B cell (primary cell): ENCODE measurements at regions not wholly inside any gene's neighbourhood (a gene's known extent, or its start where the extent isn't known, plus 50 kb on each side); places are given as distances from the start of the nearest gene placed in this dataset.

Experiments
- ATAC-seq: fragments of 200-7000 bp; cut with Tn5 transposase; one replicate; pipeline ENCODE4 v1.10.0; 2021; ENCODE audit warnings: low read depth, mild to moderate bottlenecking, moderate number of reproducible peaks, moderate library complexity
- CTCF ChIA-PET: fragments of 350-600 bp; sonication (Branson Sonifier 250); formaldehyde crosslinking; loops from one replicate; lab custom pipeline; 2021; ENCODE audit warnings: antibody characterized with exemption, inconsistent platforms; lab: Charles Lee
- POLR2A ChIA-PET: fragments of 350-600 bp; sonication (Branson Sonifier 250); formaldehyde crosslinking; loops from one replicate; lab custom pipeline; 2021; ENCODE audit warnings: antibody characterized with exemption; lab: Charles Lee
- DNase-seq: peaks from one replicate; pipeline ENCODE4 v3.0.0; 2013
- H2AFZ ChIP-seq: 2 replicates; pipeline ENCODE4 v1.6.1; 2012; ENCODE audit warnings: mild to moderate bottlenecking, low read depth, low read length; ENCODE audit not compliant: insufficient read depth, poor library complexity, severe bottlenecking
- H3K27ac ChIP-seq, 2 donors: 1 replicate in 1 of 2; 2 replicates in 1 of 2; pipeline ENCODE4 v1.5.1; 2012 to 2013; ENCODE audit warnings: low read length in 2 of 2, mild to moderate bottlenecking in 2 of 2, moderate library complexity in 1 of 2
- H3K27me3 ChIP-seq, 4 experiments: fragments of 200-600 bp in 1 of 4; sonication (generic) in 1 of 4; replicated peaks in 1 of 4; 1 replicate in 2 of 4; 2 replicates in 2 of 4; pipeline versions ENCODE4 v1.6.1 to v1.7.0; 2013 to 2016; ENCODE audit warnings: low read length in 3 of 4, mild to moderate bottlenecking in 2 of 4, mixed read lengths in 1 of 4, moderate library complexity in 1 of 4; ENCODE audit not compliant: insufficient read depth in 4 of 4, control insufficient read depth in 3 of 4; ENCODE audit errors: control extremely low read depth in 1 of 4
- H3K36me3 ChIP-seq, 2 experiments: replicated peaks in 1 of 2; 1 replicate in 1 of 2; 2 replicates in 1 of 2; pipeline versions ENCODE4 v1.6.1 to v1.7.1; 2013; ENCODE audit warnings: low read length in 1 of 2; ENCODE audit not compliant: insufficient read depth in 2 of 2, control insufficient read depth in 1 of 2; ENCODE audit errors: control extremely low read depth in 1 of 2, extremely low read depth in 1 of 2
- H3K4me1 ChIP-seq, 2 donors: fragments of 200-600 bp in 1 of 2; sonication (generic) in 1 of 2; 1 replicate in 1 of 2; 2 replicates in 1 of 2; pipeline versions ENCODE4 v1.5.1 to v1.6.1; 2013 to 2017; ENCODE audit warnings: low read length in 2 of 2; ENCODE audit not compliant: control insufficient read depth in 2 of 2, insufficient read depth in 2 of 2
- H3K4me2 ChIP-seq: replicated peaks from 2 replicates; pipeline ENCODE3; 2012; ENCODE audit warnings: mild to moderate bottlenecking, low read depth, low read length; ENCODE audit not compliant: poor library complexity, severe bottlenecking
- H3K4me3 ChIP-seq, 5 experiments: fragments of 200-600 bp in 1 of 5; sonication (generic) in 1 of 5; 1 replicate in 3 of 5; 2 replicates in 2 of 5; pipeline versions ENCODE4 v1.5.1 to v1.7.0; 2011 to 2016; ENCODE audit warnings: low read length in 4 of 5, mild to moderate bottlenecking in 4 of 5, low read depth in 2 of 5, control low read depth in 1 of 5, moderate library complexity in 1 of 5; ENCODE audit not compliant: insufficient read depth in 1 of 5; ENCODE audit errors: control extremely low read depth in 1 of 5, extremely low read depth in 1 of 5
- H3K79me2 ChIP-seq: fragments of 200-600 bp; sonication (generic); one replicate; pipeline ENCODE4 v1.6.0; 2016; ENCODE audit warnings: low read length; ENCODE audit not compliant: control insufficient read depth, insufficient read depth
- H3K9ac ChIP-seq: fragments of 200-600 bp; sonication (generic); 2 replicates; pipeline ENCODE4 v1.6.1; 2017; ENCODE audit warnings: mild to moderate bottlenecking, low read length, moderate library complexity
- H3K9me3 ChIP-seq, 3 donors: one replicate each; pipeline versions ENCODE4 v1.6.1 to v1.7.1; 2013; ENCODE audit warnings: low read length in 2 of 3; ENCODE audit not compliant: control insufficient read depth in 2 of 3, insufficient read depth in 1 of 3; ENCODE audit errors: control extremely low read depth in 1 of 3
- H4K20me1 ChIP-seq: 2 replicates; pipeline ENCODE4 v1.6.0; 2012; ENCODE audit warnings: mild to moderate bottlenecking, low read length; ENCODE audit not compliant: insufficient read depth, control insufficient read depth, poor library complexity, severe bottlenecking
- H3K27ac Mint-ChIP-seq: one replicate; pipeline ENCODE4 v1.8.0; 2021; ENCODE audit warnings: mixed read lengths
- H3K27me3 Mint-ChIP-seq: one replicate; pipeline ENCODE4 v1.8.0; 2021; ENCODE audit warnings: mixed read lengths
- H3K4me1 Mint-ChIP-seq: one replicate; pipeline ENCODE4 v1.8.0; 2021; ENCODE audit warnings: mixed read lengths
- H3K4me3 Mint-ChIP-seq: one replicate; pipeline ENCODE4 v1.8.0; 2021; ENCODE audit warnings: mixed read lengths
- H3K9me3 Mint-ChIP-seq: one replicate; pipeline ENCODE4 v1.8.0; 2022; ENCODE audit warnings: mixed read lengths; ENCODE audit not compliant: insufficient read depth
- CTCF ChIP-seq: fragments of 200-600 bp; IDR thresholded peaks from one replicate; pipeline ENCODE4 v1.8.0; 2022; ENCODE audit warnings: antibody characterized with exemption, mild to moderate bottlenecking
- EZH2 ChIP-seq: IDR thresholded peaks from 2 replicates; pipeline ENCODE4 v1.6.1; 2012; ENCODE audit warnings: borderline replicate concordance, low read depth, mild to moderate bottlenecking, moderate library complexity, low read length; ENCODE audit not compliant: insufficient read depth, poor library complexity, severe bottlenecking
- WGBS: methylation state at CpG from one replicate; pipeline ENCODE4 v1.1.5; 2013; ENCODE audit warnings: missing lambda C conversion rate; ENCODE audit not compliant: insufficient coverage; 5-methylcytosine and 5-hydroxymethylcytosine counted together
- intact Hi-C: fragments of 100-400 bp; cut with micrococcal nuclease; formaldehyde crosslinking; loops from one replicate; pipeline ENCODE4 v1.10.0; 2022

- H2AFZ ChIP-seq = no peak overlapping the region
- Mint-ChIP-seq H3K27me3 (no peaks in the 10 kb centered on the region), H3K4me3 (no peak overlapping the region), H3K4me1 (peaks cover 35% of the 10 kb centered on the region), H3K27ac (no peak overlapping the region), H3K9me3 (no peaks in the 10 kb centered on the region)
- H3K4me3 ChIP-seq = no peak overlapping the region
- ATAC-seq (no peak), DNase-seq (no peak)
- no peaks in the 10 kb centered on the region for H3K27me3 ChIP-seq
- H3K36me3 ChIP-seq = no peaks in the 10 kb centered on the region
- TF ChIP-seq CTCF = no peak
- TF ChIP-seq EZH2 = no peak
- whole genome bisulfite sequencing = 70% methylated on average over 1 of the region's 5 CpGs
- no peaks in the 10 kb centered on the region for H4K20me1 ChIP-seq
- peaks cover 6% of the 10 kb centered on the region for H3K79me2 ChIP-seq
- no peak overlapping the region for H3K9ac ChIP-seq
- CTCF ChIA-PET = interaction anchor here (1.0 to 1.5 kb wide), 3 partner anchors 10 to 215 kb away, joined by 3 to 4 read pairs (median 3); no protein-coding TSS in a partner anchor
- intact Hi-C loops = no loop called here
- POLR2A ChIA-PET = no interaction called here
- no peak overlapping the region for H3K4me2 ChIP-seq
- no peaks in the 10 kb centered on the region for H3K9me3 ChIP-seq
- H3K4me1 ChIP-seq = peaks cover 7 to 12% of the 10 kb centered on the region in 2 donors
- H3K27ac ChIP-seq = no peak overlapping the region
These were observed 50.8 kb upstream of the CXCR4 start for GRCh38 chr2:136168720-136169119.

GRCh38 chr2:136167721-136168475, 49.9 kb upstream of the CXCR4 start:
- no peak for ATAC-seq
- POLR2A ChIA-PET = interaction anchor here (0.6 kb wide), 1 partner anchor 27 kb away, joined by 4 read pairs; no protein-coding TSS in a partner anchor

More at GRCh38 chr2:136167721-136168475, 49.9 kb upstream of the CXCR4 start:
- 83% methylated on average over 8 of the region's 8 CpGs for WGBS
- CTCF ChIA-PET = interaction anchor here (1.5 kb wide), 1 partner anchor 216 kb away, joined by 3 read pairs; no protein-coding TSS in a partner anchor
- Histone ChIP-seq H3K27ac (no peak overlapping the region), H3K36me3 (no peaks in the 10 kb centered on the region), H4K20me1 (no peaks in the 10 kb centered on the region), H3K4me2 (no peak overlapping the region), H3K27me3 (no peaks in the 10 kb centered on the region), H3K4me1 (peaks cover 8 to 13% of the 10 kb centered on the region in 2 donors), H2AFZ (no peak overlapping the region), H3K4me3 (no peak overlapping the region), H3K9me3 (no peaks in the 10 kb centered on the region), H3K79me2 (peaks cover 6% of the 10 kb centered on the region), H3K9ac (no peak overlapping the region)
- Mint-ChIP-seq H3K27ac (no peak overlapping the region), H3K4me1 (peaks cover 40% of the 10 kb centered on the region), H3K4me3 (no peak overlapping the region), H3K27me3 (no peaks in the 10 kb centered on the region), H3K9me3 (no peaks in the 10 kb centered on the region)
- TF ChIP-seq EZH2 (no peak), CTCF (no peak)
- DNase-seq = no peak
- intact Hi-C loops = no loop called here
